Naive B cell (primary cell): ENCODE measurements at regions not wholly inside any gene's neighbourhood (a gene's known extent, or its start where the extent isn't known, plus 50 kb on each side); places are given as distances from the start of the nearest gene placed in this dataset.
A peak's percentile ranks its signal among the peaks of the same experiment; 100 is the strongest.
"Not testable (repeated sequence)": the region's sequence is repeated elsewhere in the genome, so short reads cannot be mapped to it uniquely, and the experiment has no call there.

Experiments used
- ATAC-seq, 2 donors: fragments of 150-1000 bp; cut with Tn5 transposase; 2 replicates each; pipeline ENCODE4 v1.10.0; 2021; ENCODE audit warnings: low read depth in 2 of 2, mild to moderate bottlenecking in 2 of 2, moderate library complexity in 2 of 2
- DNase-seq: peaks from one replicate; pipeline ENCODE4 v3.0.0; 2022
- H3K27ac Mint-ChIP-seq, 6 donors: one replicate each; pipeline ENCODE4 v1.8.0; 2020 to 2022; ENCODE audit warnings: mild to moderate bottlenecking in 6 of 6, mixed read lengths in 6 of 6, moderate library complexity in 5 of 6, inconsistent platforms in 2 of 6
- H3K27me3 Mint-ChIP-seq, 3 donors: one replicate each; pipeline ENCODE4 v1.8.0; 2021 to 2022; ENCODE audit warnings: mixed read lengths in 3 of 3, mild to moderate bottlenecking in 1 of 3
- H3K36me3 Mint-ChIP-seq, 2 donors: one replicate each; pipeline ENCODE4 v1.8.0; 2020 to 2022; ENCODE audit warnings: mixed read lengths in 2 of 2, inconsistent platforms in 1 of 2, mild to moderate bottlenecking in 1 of 2
- H3K4me1 Mint-ChIP-seq, 3 donors: one replicate each; pipeline ENCODE4 v1.8.0; 2020 to 2022; ENCODE audit warnings: mixed read lengths in 3 of 3, inconsistent platforms in 1 of 3, mild to moderate bottlenecking in 1 of 3, moderate library complexity in 1 of 3
- H3K4me3 Mint-ChIP-seq, 8 donors: one replicate each; pipeline ENCODE4 v1.8.0; 2020 to 2022; ENCODE audit warnings: mild to moderate bottlenecking in 8 of 8, mixed read lengths in 8 of 8, moderate library complexity in 8 of 8, inconsistent platforms in 2 of 8
- H3K9me3 Mint-ChIP-seq, 7 donors: one replicate each; pipeline ENCODE4 v1.8.0; 2020 to 2022; ENCODE audit warnings: mixed read lengths in 7 of 7, mild to moderate bottlenecking in 5 of 7, inconsistent platforms in 2 of 7, moderate library complexity in 1 of 7

DNA sequence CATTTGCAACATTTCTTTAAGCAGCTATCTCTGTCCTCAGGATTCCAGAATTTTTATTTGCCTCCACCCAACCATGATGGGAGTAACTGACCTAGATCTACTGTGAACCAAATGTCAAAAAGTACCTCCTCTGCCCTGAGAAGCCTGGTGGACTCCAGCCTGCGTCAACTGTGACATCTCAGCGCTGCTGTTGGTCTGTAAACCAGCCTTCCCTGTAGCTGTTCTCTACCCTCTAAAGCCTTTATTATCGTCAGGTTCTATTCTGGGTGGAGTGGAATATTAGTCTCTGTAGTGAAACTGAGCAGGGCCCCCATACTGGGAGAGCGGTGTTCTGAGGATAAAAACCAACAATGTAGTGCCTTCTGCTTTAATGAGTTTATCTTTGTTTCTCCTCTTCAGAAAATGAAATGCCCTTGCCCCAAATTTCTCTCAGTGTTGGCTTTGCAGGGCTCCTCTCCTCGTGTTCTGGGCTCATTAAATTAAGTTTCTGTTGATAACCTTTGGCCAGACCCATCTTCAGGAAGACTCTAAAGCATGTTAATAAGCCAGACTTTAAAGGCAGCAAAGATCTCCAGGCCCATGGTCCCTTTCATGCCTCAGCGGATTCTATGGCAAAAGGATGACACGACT is 223.1 kb upstream of the PLXNA2 start:
- no peak for DNase-seq
- no peak overlapping the region for H3K4me3 Mint-ChIP-seq
- no peak for ATAC-seq
- no peaks in the 10 kb centered on the region for H3K4me1 Mint-ChIP-seq
- no peak overlapping the region for H3K27ac Mint-ChIP-seq
- no peaks in the 10 kb centered on the region for H3K9me3 Mint-ChIP-seq
- H3K27me3 Mint-ChIP-seq, result no peaks in the 10 kb centered on the region
- no peaks in the 10 kb centered on the region for H3K36me3 Mint-ChIP-seq

GRCh38 chr1:208475449-208475848 is 231.3 kb upstream of the PLXNA2 start:
- Mint-ChIP-seq H3K27ac (no peak overlapping the region), H3K4me1 (no peaks in the 10 kb centered on the region), H3K4me3 (no peak overlapping the region), H3K9me3 (peaks cover 0 to 4% (median 0%) of the 10 kb centered on the region in 7 donors), H3K27me3 (peaks cover 0 to 19% (median 0%) of the 10 kb centered on the region in 3 donors), H3K36me3 (no peaks in the 10 kb centered on the region)
- no peak for ATAC-seq
- DNase-seq, result no peak

GRCh38 chr1:208475951-208476845 is 232.0 kb upstream of the PLXNA2 start:
- ATAC-seq, result no peak
- peaks cover 0 to 19% (median 0%) of the 10 kb centered on the region in 3 donors for H3K27me3 Mint-ChIP-seq

DNA sequence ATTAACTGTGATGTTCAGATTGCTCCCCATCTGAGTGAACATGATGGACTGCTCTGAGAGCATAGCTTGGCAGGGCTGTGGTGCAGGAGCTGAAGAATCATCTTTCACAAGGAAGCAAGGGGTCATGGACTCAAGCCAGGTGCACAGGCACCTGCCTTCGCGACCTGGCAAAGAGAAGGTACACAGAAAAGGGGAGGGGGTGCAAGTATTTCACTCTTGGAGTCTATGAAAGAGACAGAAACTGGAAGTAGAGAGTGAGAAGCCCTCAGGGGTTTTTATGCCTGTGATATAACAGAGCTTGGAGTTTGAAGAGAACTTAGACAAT is 232.6 kb upstream of the PLXNA2 start:
- Mint-ChIP-seq H3K27ac (peak overlapping the region in 1 of 6 donors; percentile 11), H3K9me3 (peaks cover 0 to 4% (median 0%) of the 10 kb centered on the region in 7 donors), H3K4me3 (no peak overlapping the region), H3K4me1 (no peaks in the 10 kb centered on the region), H3K36me3 (no peaks in the 10 kb centered on the region), H3K27me3 (peaks cover 0 to 19% (median 0%) of the 10 kb centered on the region in 3 donors)
- no peak for DNase-seq
- ATAC-seq, result no peak

More at GRCh38 chr1:208475951-208476845, 232.0 kb upstream of the PLXNA2 start:
- DNase-seq, result no peak
- Mint-ChIP-seq H3K4me3 (no peak overlapping the region), H3K27ac (peak overlapping the region in 1 of 6 donors; percentile 11), H3K36me3 (no peaks in the 10 kb centered on the region), H3K4me1 (no peaks in the 10 kb centered on the region), H3K9me3 (peaks cover 0 to 4% (median 0%) of the 10 kb centered on the region in 7 donors)

DNA sequence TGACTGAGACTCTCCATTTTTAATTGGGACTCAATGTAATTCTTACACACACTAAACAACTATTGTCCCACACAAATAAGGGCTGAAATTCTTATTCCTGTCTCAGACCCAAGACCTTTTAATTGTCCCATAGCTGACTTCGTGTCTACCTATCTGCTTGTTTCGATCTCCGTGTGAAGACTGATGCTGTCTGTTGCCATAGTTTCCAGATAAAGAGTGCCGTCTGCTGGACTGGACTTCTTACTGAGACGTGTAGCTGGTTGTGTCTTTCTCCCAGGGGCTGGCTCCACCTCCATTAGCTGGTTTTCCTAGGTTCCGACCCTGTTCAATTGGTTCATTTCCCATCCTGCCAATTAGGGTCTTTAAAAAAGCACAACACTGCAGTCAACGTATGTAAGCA is 235.3 kb upstream of the PLXNA2 start:
- H3K9me3 Mint-ChIP-seq, result peaks cover 0 to 4% (median 0%) of the 10 kb centered on the region in 7 donors
- peaks cover 0 to 8% (median 0%) of the 10 kb centered on the region in 3 donors for H3K27me3 Mint-ChIP-seq
- no peaks in the 10 kb centered on the region for H3K4me1 Mint-ChIP-seq
- no peaks in the 10 kb centered on the region for H3K36me3 Mint-ChIP-seq
- no peak overlapping the region for H3K27ac Mint-ChIP-seq
- no peak overlapping the region for H3K4me3 Mint-ChIP-seq
- DNase-seq (no peak), ATAC-seq (no peak)

DNA sequence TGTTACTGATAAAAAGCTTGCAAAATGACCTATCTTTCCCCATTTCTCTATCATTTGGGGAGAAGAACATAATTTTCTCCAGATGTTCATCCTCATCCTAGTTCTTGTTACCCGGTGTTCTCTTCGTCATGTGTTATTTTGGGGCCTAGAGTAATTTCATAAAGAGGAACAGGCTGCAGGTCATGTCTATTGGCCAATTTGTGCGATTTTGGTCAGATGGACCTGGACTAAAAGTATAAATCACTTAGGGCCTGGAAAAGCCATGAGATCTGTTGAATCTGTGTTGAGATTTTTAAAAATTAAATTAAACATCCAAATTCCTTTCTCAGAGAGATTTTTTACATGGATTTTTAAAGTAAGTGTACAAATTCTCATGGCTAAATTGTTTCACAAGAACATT is 241.3 kb upstream of the PLXNA2 start:
- no peaks in the 10 kb centered on the region for H3K27me3 Mint-ChIP-seq
- ATAC-seq, result no peak
- H3K9me3 Mint-ChIP-seq, result peaks cover 0 to 5% (median 0%) of the 10 kb centered on the region in 7 donors
- no peak overlapping the region for H3K27ac Mint-ChIP-seq
- H3K4me3 Mint-ChIP-seq, result no peak overlapping the region
- H3K4me1 Mint-ChIP-seq, result no peaks in the 10 kb centered on the region
- no peak for DNase-seq
- no peaks in the 10 kb centered on the region for H3K36me3 Mint-ChIP-seq

- H3K27me3 Mint-ChIP-seq, result no peaks in the 10 kb centered on the region
- H3K27ac Mint-ChIP-seq, result no peak overlapping the region
- no peak overlapping the region for H3K4me3 Mint-ChIP-seq
- H3K36me3 Mint-ChIP-seq, result no peaks in the 10 kb centered on the region
- no peak for ATAC-seq
- H3K4me1 Mint-ChIP-seq, result no peaks in the 10 kb centered on the region
- peaks cover 0 to 5% (median 0%) of the 10 kb centered on the region in 7 donors for H3K9me3 Mint-ChIP-seq
- no peak for DNase-seq
These were observed 242.5 kb upstream of the PLXNA2 start for GRCh38 chr1:208486677-208487076.

- H3K4me3 Mint-ChIP-seq, H3K36me3 Mint-ChIP-seq, DNase-seq, H3K4me1 Mint-ChIP-seq, ATAC-seq, H3K9me3 Mint-ChIP-seq, H3K27ac Mint-ChIP-seq, H3K27me3 Mint-ChIP-seq: not testable (repeated sequence)
These were observed 244.2 kb upstream of the PLXNA2 start for GRCh38 chr1:208488432-208488831.

GRCh38 chr1:208496467-208497371 is 252.5 kb upstream of the PLXNA2 start:
- H3K27me3 Mint-ChIP-seq, result peaks cover 10 to 40% (median 11%) of the 10 kb centered on the region in 3 donors
- DNase-seq (no peak), ATAC-seq (no peak)
- H3K36me3 Mint-ChIP-seq, result no peaks in the 10 kb centered on the region
- peaks cover 0 to 8% (median 0%) of the 10 kb centered on the region in 7 donors for H3K9me3 Mint-ChIP-seq
- no peaks in the 10 kb centered on the region for H3K4me1 Mint-ChIP-seq
- no peak overlapping the region for H3K27ac Mint-ChIP-seq
- no peak overlapping the region for H3K4me3 Mint-ChIP-seq

- H3K36me3 Mint-ChIP-seq, result no peaks in the 10 kb centered on the region
- H3K4me3 Mint-ChIP-seq, result no peak overlapping the region
- DNase-seq, result no peak
- H3K27ac Mint-ChIP-seq, result peak overlapping the region in 1 of 6 donors; percentile 76
- no peaks in the 10 kb centered on the region for H3K4me1 Mint-ChIP-seq
- H3K27me3 Mint-ChIP-seq, result peaks cover 5 to 40% (median 11%) of the 10 kb centered on the region in 3 donors
- peaks cover 0 to 8% (median 0%) of the 10 kb centered on the region in 7 donors for H3K9me3 Mint-ChIP-seq
- ATAC-seq, result no peak
These were observed 253.8 kb upstream of the PLXNA2 start for GRCh38 chr1:208497866-208498541.

DNA sequence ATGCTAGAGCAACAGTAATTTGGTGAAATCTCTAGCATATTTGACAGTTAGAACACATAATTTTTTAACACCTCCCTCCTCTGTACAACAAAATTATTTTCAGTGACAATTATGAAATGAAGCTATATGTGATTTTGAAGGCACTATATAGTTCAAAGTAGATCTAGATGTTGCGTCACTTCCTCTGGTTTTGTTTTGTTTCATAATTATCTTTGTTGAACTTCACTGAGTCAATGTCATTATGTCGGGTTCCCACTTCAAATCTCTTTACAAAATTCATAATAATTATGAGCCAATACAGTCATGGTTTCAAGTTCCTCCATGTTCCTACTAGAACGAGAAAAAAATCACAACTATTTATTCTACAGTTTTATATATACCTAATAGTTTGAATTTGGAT is 254.8 kb upstream of the PLXNA2 start:
- Mint-ChIP-seq H3K36me3 (no peaks in the 10 kb centered on the region), H3K27me3 (peaks cover 3 to 35% (median 11%) of the 10 kb centered on the region in 3 donors), H3K27ac (no peak overlapping the region), H3K4me3 (no peak overlapping the region), H3K4me1 (no peaks in the 10 kb centered on the region), H3K9me3 (peaks cover 0 to 8% (median 0%) of the 10 kb centered on the region in 7 donors)
- no peak for DNase-seq
- ATAC-seq, result no peak

DNA sequence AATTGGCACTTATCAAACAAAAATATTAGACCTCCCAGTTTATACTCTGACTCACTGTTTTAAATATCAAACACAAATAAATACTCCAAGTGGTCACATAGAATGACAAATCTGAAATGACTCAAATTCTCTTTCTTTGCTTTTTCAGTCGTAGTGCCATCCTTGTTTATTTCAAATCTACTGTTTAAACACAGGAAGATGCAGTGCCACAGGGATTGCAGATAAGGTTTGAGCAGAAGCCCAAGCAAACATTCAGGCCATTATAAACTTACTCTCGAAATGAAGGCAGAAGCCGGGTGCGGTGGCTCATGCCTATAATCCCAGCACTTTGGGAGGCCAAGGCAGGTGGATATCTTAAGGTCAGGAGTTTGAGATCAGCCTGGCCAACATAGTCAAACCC is 255.4 kb upstream of the PLXNA2 start:
- Mint-ChIP-seq H3K9me3 (peaks cover 0 to 8% (median 0%) of the 10 kb centered on the region in 7 donors), H3K4me1 (no peaks in the 10 kb centered on the region), H3K36me3 (no peaks in the 10 kb centered on the region), H3K4me3 (no peak overlapping the region), H3K27me3 (peaks cover 3 to 29% (median 11%) of the 10 kb centered on the region in 3 donors), H3K27ac (no peak overlapping the region)
- ATAC-seq (no peak), DNase-seq (no peak)

GRCh38 chr1:208500375-208500774 is 256.2 kb upstream of the PLXNA2 start:
- H3K4me1 Mint-ChIP-seq, result no peaks in the 10 kb centered on the region
- H3K9me3 Mint-ChIP-seq, result peaks cover 0 to 8% (median 0%) of the 10 kb centered on the region in 7 donors
- ATAC-seq (no peak), DNase-seq (no peak)
- no peak overlapping the region for H3K27ac Mint-ChIP-seq
- H3K36me3 Mint-ChIP-seq, result no peaks in the 10 kb centered on the region
- peaks cover 3 to 26% (median 11%) of the 10 kb centered on the region in 3 donors for H3K27me3 Mint-ChIP-seq
- no peak overlapping the region for H3K4me3 Mint-ChIP-seq
